NCI-H82 (cell line): ENCODE measurements at regions not wholly inside any gene's neighbourhood (a gene's known extent, or its start where the extent isn't known, plus 50 kb on each side); places are given as distances from the start of the nearest gene placed in this dataset.

Experiments
- DNase-seq: peaks from one replicate; lab custom pipeline; 2025; lab: John Stamatoyannopoulos, UW

DNA sequence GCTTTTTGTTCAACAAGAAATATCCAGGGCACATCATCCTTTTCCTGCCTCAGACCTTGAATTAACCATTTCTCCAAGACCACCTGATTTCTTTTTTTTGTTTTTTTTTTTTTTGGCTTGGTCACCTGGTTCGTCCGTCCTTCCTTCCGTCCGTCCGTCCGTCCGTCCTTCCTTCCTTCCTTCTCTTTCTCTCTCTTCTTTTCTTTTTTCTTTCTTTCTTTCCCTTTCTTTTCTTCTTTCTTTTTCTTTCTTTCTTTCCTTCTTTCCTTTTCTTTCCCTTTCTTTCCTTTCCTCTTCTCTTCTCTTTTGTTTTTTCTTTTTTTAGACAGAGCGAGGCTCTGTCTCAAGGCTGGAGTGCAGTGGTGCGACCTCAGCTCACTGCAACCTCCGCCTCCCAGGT lies 80.7 kb downstream of the TET3 start:
- DNase-seq, result no peak

- DNase-seq, result no peak
Observed at GRCh38 chr2:74066491-74067203, 81.1 kb downstream of the BOLA3 start.

DNA sequence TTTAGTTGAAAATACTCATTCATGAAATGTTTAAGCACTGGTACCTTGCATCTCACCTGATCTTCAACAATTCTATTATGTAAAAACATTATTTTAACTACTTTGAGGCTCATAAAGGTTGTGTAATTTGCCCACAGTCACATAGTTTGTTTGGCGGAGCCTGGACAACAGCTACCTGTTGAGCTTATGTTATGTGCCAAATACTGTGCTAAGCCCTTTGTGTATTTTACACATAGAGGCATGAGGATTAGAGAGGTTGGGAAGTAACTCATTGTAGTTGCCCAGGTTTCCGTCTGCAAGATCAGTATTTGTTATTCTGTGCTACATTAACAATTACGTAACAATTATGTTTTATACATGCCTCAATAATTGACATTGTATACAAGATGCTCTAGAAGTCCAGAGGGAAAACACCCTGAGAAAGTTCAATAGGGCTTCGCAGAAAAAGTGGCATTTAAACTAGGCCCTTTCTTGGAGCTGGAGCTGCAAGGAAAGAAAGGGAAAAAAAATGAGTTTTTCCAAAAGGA lies 80.4 kb downstream of the BOLA3 start:
- no peak for DNase-seq

DNA sequence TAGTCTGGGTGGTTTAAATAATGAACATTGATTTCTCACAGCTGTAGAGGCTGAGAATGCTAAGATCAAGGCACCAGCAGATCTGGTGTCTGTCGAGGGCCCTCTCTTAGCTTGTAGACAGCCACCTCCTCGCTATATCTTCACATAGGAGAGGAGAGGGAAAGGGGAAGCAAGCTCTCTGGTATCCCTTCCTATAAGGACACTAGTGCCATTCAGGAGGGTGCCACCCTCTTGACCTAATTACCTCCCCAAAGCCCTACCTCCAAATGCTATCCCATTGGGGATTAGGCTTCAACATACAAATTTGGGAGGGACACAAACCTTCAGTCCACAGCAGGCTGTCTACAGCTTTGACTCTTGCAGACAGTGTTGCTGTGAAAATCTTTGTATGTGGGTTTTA lies 76.7 kb downstream of the BOLA3 start:
- no peak for DNase-seq

DNA sequence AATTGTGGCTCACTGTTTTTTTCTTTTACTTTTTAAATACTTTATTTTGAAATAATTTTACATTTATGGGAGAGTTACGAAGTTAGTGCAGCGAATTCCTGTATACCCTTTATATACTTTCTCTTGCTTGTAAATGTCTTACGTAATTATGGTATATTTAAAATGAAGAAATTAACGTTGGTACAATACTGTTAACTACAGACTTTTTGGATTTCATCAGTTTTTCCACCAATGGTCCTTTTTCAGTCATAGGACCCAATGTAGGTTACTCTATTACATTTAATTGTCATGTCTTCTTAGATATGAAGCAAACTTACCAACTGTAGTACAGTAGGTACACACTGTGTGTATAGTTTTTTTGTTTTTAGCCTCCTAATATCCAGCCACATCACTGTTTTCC lies 76.3 kb downstream of the BOLA3 start:
- DNase-seq, result no peak

- DNase-seq, result no peak
Observed at GRCh38 chr2:74072565-74072964, 75.1 kb downstream of the BOLA3 start.

DNA sequence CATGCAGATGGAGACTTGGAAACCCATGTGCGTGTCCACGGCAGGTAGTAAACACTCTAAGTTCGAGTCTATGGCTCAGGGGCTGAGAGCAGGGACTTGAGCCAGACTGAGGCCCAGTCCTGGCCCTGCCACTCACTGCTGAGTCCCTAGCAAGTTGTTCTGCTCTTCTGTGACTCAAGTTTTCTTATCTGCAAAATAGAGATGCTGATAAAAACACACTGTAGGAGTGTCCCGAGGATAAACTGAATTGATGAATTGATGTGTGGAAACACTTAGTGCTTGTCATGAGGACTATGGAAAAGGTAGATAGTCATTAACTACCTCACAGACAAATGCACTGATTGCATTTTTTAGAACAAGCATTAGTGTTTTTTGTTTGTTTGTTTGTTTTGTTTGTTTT lies 73.2 kb downstream of the BOLA3 start:
- DNase-seq, result no peak

- no peak for DNase-seq
Observed at GRCh38 chr2:74076074-74076470, 71.6 kb downstream of the BOLA3 start.

- DNase-seq, result no peak
Observed at GRCh38 chr2:74077636-74078035, 70.1 kb downstream of the BOLA3 start.

- no peak for DNase-seq
Observed at GRCh38 chr2:74078466-74078865, 69.2 kb downstream of the BOLA3 start.

DNA sequence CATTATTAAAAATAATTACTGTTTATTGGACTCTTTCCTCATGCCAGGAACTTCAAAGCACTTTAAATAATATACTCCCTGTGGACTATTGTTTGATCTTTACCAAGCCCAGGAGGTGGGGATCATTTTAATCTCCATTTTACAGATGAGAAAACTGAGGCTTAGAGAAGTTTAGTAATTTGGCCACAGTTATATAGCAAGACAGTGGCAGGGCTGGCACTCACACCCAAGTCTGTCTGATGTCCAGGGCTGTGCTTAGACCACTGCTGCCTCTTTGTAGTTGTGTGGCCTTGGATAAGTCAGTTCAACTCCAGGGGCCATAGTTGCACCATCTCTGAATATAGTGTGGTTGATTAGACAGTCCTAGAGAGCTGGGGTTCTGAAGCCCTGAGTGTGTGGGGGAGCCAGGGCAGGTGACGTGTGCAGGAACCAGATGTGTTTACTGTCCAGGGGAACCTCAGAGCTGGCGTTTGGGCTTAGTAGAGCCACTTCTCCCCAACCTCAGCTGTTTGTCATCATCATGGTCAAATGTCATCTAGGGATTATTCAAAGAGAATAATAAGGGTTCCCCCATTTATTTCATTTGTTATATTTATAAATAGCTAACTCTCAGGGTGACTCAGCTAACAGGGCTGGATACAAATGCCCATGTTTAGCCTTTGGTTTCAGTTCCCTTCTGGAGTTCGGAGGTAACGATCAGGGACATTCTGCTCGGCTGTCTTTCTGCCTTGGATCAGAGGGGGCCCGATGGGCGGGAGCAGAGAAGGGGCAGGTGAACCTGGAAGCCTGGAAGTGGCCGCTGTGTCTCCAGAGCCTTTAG lies 68.0 kb downstream of the BOLA3 start:
- DNase-seq, result no peak

DNA sequence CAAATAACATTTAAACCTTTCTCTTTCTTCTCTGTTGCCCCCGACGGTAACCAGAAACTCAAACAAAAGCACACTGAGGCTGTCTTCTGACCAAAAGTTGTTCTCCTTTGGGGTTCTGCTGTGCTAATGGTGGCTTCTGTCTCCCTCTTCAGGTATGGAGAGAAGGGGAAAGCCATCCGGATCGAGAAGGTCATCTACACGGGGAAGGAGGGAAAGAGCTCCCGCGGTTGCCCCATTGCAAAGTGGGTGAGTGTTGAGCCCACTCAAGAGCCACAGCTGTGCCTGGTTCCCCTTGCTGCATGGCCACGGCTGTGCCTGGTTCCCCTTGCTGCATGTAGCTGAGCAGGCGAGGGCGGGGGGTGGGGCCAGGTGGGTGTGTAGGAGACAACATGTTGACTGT lies 67.4 kb downstream of the BOLA3 start:
- no peak for DNase-seq

DNA sequence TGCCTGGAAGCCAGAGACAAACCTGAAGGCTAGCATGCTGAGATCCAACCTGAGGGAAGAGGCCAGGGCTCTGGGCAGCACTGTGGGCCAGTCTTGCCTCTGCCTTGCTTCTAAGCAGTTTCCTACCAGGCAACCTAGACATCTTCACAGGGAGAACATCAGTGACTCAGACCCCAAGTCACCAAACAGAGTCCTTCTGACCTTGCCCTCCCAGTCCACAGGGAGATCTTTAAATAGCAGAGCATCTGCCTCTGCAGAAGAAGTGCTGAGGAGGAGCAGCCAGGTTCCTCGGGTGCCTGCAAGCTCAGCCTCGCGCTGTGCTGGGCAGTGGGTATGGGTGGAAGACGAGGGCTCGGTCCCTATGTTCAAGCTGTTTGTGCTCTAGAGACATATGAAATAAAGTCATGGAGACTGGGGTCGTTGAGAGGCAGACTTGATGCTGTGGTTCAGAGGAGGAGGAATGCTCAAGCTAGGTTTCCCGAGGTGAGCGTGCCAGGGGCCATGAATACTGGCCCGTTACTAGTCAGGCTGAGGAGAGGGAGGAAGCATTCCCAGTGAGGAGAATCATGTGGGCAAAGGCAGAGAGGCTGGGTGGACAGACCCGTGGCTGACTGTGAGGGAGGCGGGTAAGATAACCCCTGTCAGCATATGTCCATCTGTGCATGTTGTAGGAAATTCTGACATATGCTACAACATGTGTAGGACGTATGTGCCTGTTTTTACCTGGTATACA lies 66.5 kb downstream of the BOLA3 start:
- no peak for DNase-seq

DNA sequence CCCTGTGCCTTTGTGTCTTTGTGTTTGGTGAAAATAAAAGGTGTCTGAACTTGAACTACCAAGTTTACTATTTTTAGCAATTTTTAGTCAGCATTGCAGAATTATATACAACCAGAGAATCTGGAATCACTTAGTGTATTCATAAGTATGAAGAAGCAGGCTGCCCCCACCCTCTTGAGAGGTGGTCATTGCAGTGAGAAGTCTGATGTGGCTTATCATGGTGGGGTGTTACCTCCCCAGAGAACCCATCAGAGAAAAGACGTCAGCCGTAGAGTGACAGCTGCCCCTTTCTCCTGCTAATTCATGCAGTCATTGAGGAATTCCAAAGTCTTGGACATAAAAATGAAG lies 66.0 kb downstream of the BOLA3 start:
- DNase-seq, result no peak

- no peak for DNase-seq
Observed at GRCh38 chr2:74083750-74084149, 64.0 kb downstream of the BOLA3 start.
